ENCODE measurements at regions not wholly inside any gene's neighbourhood (a gene's known extent, or its start where the extent isn't known, plus 50 kb on each side); places are given as distances from the start of the nearest gene placed in this dataset.

GRCh38 chr11:25983280-25983679, 348.6 kb upstream of the ANO3 start:
- Histone ChIP-seq H3K27ac (no peak overlapping the region), H3K4me3 (no peak overlapping the region), H3K36me3 (no peaks in the 10 kb centered on the region), H3K9me3 (replicated peaks) (no peaks in the 10 kb centered on the region), H3K27me3 (replicated peaks) (0 out of 2 replicates have a peak, but pooled peaks cover 3% of the 10 kb centered on the region), H3K4me1 (replicated peaks) (no peaks in the 10 kb centered on the region)
- DNase-seq (ENCODE audit: low read depth in 1 of 2, low spot score in 2 of 2), result no peak

GRCh38 chr11:25988178-25988577, 343.8 kb upstream of the ANO3 start:
- Histone ChIP-seq H3K4me1 (replicated peaks) (no peaks in the 10 kb centered on the region), H3K27ac (no peak overlapping the region), H3K36me3 (no peaks in the 10 kb centered on the region), H3K4me3 (no peak overlapping the region), H3K9me3 (replicated peaks) (no peaks in the 10 kb centered on the region), H3K27me3 (replicated peaks) (no peaks in the 10 kb centered on the region)
- no peak for DNase-seq (ENCODE audit: low read depth in 1 of 2, low spot score in 2 of 2)

GRCh38 chr11:25990406-25990805, 341.5 kb upstream of the ANO3 start:
- Histone ChIP-seq H3K36me3 (no peaks in the 10 kb centered on the region), H3K9me3 (replicated peaks) (no peaks in the 10 kb centered on the region), H3K4me3 (no peak overlapping the region), H3K27me3 (replicated peaks) (no peaks in the 10 kb centered on the region), H3K27ac (no peak overlapping the region), H3K4me1 (replicated peaks) (no peaks in the 10 kb centered on the region)
- DNase-seq (ENCODE audit: low read depth in 1 of 2, low spot score in 2 of 2), result no peak

- H3K36me3 ChIP-seq, result no peaks in the 10 kb centered on the region
- no peaks in the 10 kb centered on the region for H3K4me1 ChIP-seq (replicated peaks)
- H3K4me3 ChIP-seq, result no peak overlapping the region
- DNase-seq (ENCODE audit: low read depth in 1 of 2, low spot score in 2 of 2), result no peak
- no peak overlapping the region for H3K27ac ChIP-seq
- H3K27me3 ChIP-seq (replicated peaks), result no peaks in the 10 kb centered on the region
- no peaks in the 10 kb centered on the region for H3K9me3 ChIP-seq (replicated peaks)
Observed at GRCh38 chr11:25991476-25991875, 340.5 kb upstream of the ANO3 start.

GRCh38 chr11:25992294-25992693, 339.6 kb upstream of the ANO3 start:
- H3K27ac ChIP-seq, result no peak overlapping the region
- no peak for DNase-seq (ENCODE audit: low read depth in 1 of 2, low spot score in 2 of 2)
- no peaks in the 10 kb centered on the region for H3K27me3 ChIP-seq (replicated peaks)
- no peaks in the 10 kb centered on the region for H3K36me3 ChIP-seq
- H3K9me3 ChIP-seq (replicated peaks), result no peaks in the 10 kb centered on the region
- H3K4me3 ChIP-seq, result no peak overlapping the region
- no peaks in the 10 kb centered on the region for H3K4me1 ChIP-seq (replicated peaks)

GRCh38 chr11:25993016-25993415, 338.9 kb upstream of the ANO3 start:
- H3K27me3 ChIP-seq (replicated peaks), result no peaks in the 10 kb centered on the region
- no peaks in the 10 kb centered on the region for H3K4me1 ChIP-seq (replicated peaks)
- DNase-seq (ENCODE audit: low read depth in 1 of 2, low spot score in 2 of 2), result no peak
- no peak overlapping the region for H3K27ac ChIP-seq
- no peak overlapping the region for H3K4me3 ChIP-seq
- H3K36me3 ChIP-seq, result no peaks in the 10 kb centered on the region
- H3K9me3 ChIP-seq (replicated peaks), result no peaks in the 10 kb centered on the region

GRCh38 chr11:26011474-26011873, 320.5 kb upstream of the ANO3 start:
- H3K27ac ChIP-seq, result no peak overlapping the region
- DNase-seq (ENCODE audit: low read depth in 1 of 2, low spot score in 2 of 2), result no peak
- H3K36me3 ChIP-seq, result no peaks in the 10 kb centered on the region

GRCh38 chr11:26014456-26015115, 317.3 kb upstream of the ANO3 start:
- no peak for DNase-seq (ENCODE audit: low read depth in 1 of 2, low spot score in 2 of 2)
- no peaks in the 10 kb centered on the region for H3K27me3 ChIP-seq (replicated peaks)
- H3K9me3 ChIP-seq (replicated peaks), result no peaks in the 10 kb centered on the region
- no peak overlapping the region for H3K27ac ChIP-seq
- H3K4me3 ChIP-seq, result no peak overlapping the region
- H3K36me3 ChIP-seq, result no peaks in the 10 kb centered on the region
- no peaks in the 10 kb centered on the region for H3K4me1 ChIP-seq (replicated peaks)

More at GRCh38 chr11:26011474-26011873, 320.5 kb upstream of the ANO3 start:
- Histone ChIP-seq H3K4me1 (replicated peaks) (no peaks in the 10 kb centered on the region), H3K4me3 (no peak overlapping the region), H3K9me3 (replicated peaks) (no peaks in the 10 kb centered on the region), H3K27me3 (replicated peaks) (no peaks in the 10 kb centered on the region)

GRCh38 chr11:26017322-26017860, 314.5 kb upstream of the ANO3 start:
- H3K27ac ChIP-seq, result no peak overlapping the region
- H3K4me3 ChIP-seq, result no peak overlapping the region
- no peaks in the 10 kb centered on the region for H3K27me3 ChIP-seq (replicated peaks)
- no peaks in the 10 kb centered on the region for H3K4me1 ChIP-seq (replicated peaks)
- no peaks in the 10 kb centered on the region for H3K36me3 ChIP-seq
- H3K9me3 ChIP-seq (replicated peaks), result no peaks in the 10 kb centered on the region
- DNase-seq (ENCODE audit: low read depth in 1 of 2, low spot score in 2 of 2), result no peak

- Histone ChIP-seq H3K36me3 (no peaks in the 10 kb centered on the region), H3K27ac (no peak overlapping the region), H3K4me3 (no peak overlapping the region), H3K27me3 (replicated peaks) (no peaks in the 10 kb centered on the region), H3K9me3 (replicated peaks) (no peaks in the 10 kb centered on the region), H3K4me1 (replicated peaks) (no peaks in the 10 kb centered on the region)
- DNase-seq (ENCODE audit: low read depth in 1 of 2, low spot score in 2 of 2), result no peak
Observed at GRCh38 chr11:26017903-26018302, 314.0 kb upstream of the ANO3 start.

GRCh38 chr11:26018336-26018735, 313.6 kb upstream of the ANO3 start:
- H3K9me3 ChIP-seq (replicated peaks), result no peaks in the 10 kb centered on the region
- no peak for DNase-seq (ENCODE audit: low read depth in 1 of 2, low spot score in 2 of 2)
- no peaks in the 10 kb centered on the region for H3K27me3 ChIP-seq (replicated peaks)
- H3K27ac ChIP-seq, result no peak overlapping the region
- no peaks in the 10 kb centered on the region for H3K36me3 ChIP-seq
- no peak overlapping the region for H3K4me3 ChIP-seq
- H3K4me1 ChIP-seq (replicated peaks), result no peaks in the 10 kb centered on the region

GRCh38 chr11:26019386-26019785, 312.5 kb upstream of the ANO3 start:
- no peaks in the 10 kb centered on the region for H3K27me3 ChIP-seq (replicated peaks)
- no peak for DNase-seq (ENCODE audit: low read depth in 1 of 2, low spot score in 2 of 2)
- no peaks in the 10 kb centered on the region for H3K36me3 ChIP-seq
- H3K27ac ChIP-seq, result no peak overlapping the region
- H3K4me1 ChIP-seq (replicated peaks), result no peaks in the 10 kb centered on the region
- H3K9me3 ChIP-seq (replicated peaks), result no peaks in the 10 kb centered on the region
- H3K4me3 ChIP-seq, result no peak overlapping the region

GRCh38 chr11:26021017-26021416, 310.9 kb upstream of the ANO3 start:
- Histone ChIP-seq H3K36me3 (no peaks in the 10 kb centered on the region), H3K4me1 (replicated peaks) (no peaks in the 10 kb centered on the region), H3K4me3 (no peak overlapping the region), H3K27me3 (replicated peaks) (no peaks in the 10 kb centered on the region), H3K9me3 (replicated peaks) (no peaks in the 10 kb centered on the region), H3K27ac (no peak overlapping the region)
- DNase-seq (ENCODE audit: low read depth in 1 of 2, low spot score in 2 of 2), result no peak

- Histone ChIP-seq H3K4me1 (replicated peaks) (no peaks in the 10 kb centered on the region), H3K27ac (no peak overlapping the region), H3K9me3 (replicated peaks) (no peaks in the 10 kb centered on the region), H3K27me3 (replicated peaks) (no peaks in the 10 kb centered on the region), H3K4me3 (no peak overlapping the region), H3K36me3 (no peaks in the 10 kb centered on the region)
- no peak for DNase-seq (ENCODE audit: low read depth in 1 of 2, low spot score in 2 of 2)
Observed at GRCh38 chr11:26023057-26023456, 308.9 kb upstream of the ANO3 start.

- no peaks in the 10 kb centered on the region for H3K27me3 ChIP-seq (replicated peaks)
- H3K9me3 ChIP-seq (replicated peaks), result no peaks in the 10 kb centered on the region
- H3K4me3 ChIP-seq, result no peak overlapping the region
- DNase-seq (ENCODE audit: low read depth in 1 of 2, low spot score in 2 of 2), result no peak
- H3K27ac ChIP-seq, result no peak overlapping the region
- no peaks in the 10 kb centered on the region for H3K36me3 ChIP-seq
- no peaks in the 10 kb centered on the region for H3K4me1 ChIP-seq (replicated peaks)
Observed at GRCh38 chr11:26025676-26026075, 306.3 kb upstream of the ANO3 start.

Data from SJSA1 (cell line).